HPDE6-E6E7 (cell line): ENCODE measurements at regions not wholly inside any gene's neighbourhood (a gene's known extent, or its start where the extent isn't known, plus 50 kb on each side); places are given as distances from the start of the nearest gene placed in this dataset.
A peak's percentile ranks its signal among the peaks of the same experiment; 100 is the strongest.

Experiments
- DNase-seq: peaks from one replicate; pipeline ENCODE4 v3.0.0; 2011; ENCODE audit warnings: missing footprints; ENCODE audit errors: extremely low spot score

DNA sequence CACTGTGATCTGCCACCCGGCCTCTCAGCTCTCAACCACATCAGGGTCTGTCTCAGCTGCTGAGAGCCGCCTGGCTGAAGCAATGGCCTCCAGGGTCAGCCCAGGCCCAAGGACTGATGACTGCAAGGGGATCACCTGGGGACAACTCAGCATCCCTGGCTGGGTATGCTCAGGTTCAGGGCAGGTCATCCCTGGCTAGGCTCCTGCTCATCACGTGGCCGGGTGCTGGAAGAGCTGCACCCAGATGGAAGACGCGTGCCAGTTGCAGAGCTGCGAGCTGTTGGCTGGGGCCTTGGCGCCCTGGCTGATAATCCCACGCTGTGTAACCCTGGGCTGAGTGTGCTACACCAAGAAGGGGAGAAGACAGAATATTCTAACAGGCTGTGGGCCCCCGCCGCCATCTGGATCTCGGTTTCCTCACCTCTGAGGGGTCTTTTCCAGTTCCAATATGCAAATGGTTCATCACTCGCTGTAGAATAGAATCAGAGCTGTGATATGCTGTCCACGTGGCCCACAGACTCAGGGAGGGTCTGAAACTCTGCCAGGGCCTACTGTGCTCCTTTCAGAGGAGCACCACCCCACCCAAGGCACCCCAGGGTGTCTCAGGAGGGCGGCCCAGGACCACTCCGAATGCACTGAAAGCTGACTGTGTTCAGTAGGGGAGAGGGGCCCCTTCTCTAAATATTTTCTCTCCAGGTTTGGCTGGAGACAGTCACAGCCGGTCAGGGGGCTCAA, 338.8 kb downstream of the BCOR start:
- no peak for DNase-seq

DNA sequence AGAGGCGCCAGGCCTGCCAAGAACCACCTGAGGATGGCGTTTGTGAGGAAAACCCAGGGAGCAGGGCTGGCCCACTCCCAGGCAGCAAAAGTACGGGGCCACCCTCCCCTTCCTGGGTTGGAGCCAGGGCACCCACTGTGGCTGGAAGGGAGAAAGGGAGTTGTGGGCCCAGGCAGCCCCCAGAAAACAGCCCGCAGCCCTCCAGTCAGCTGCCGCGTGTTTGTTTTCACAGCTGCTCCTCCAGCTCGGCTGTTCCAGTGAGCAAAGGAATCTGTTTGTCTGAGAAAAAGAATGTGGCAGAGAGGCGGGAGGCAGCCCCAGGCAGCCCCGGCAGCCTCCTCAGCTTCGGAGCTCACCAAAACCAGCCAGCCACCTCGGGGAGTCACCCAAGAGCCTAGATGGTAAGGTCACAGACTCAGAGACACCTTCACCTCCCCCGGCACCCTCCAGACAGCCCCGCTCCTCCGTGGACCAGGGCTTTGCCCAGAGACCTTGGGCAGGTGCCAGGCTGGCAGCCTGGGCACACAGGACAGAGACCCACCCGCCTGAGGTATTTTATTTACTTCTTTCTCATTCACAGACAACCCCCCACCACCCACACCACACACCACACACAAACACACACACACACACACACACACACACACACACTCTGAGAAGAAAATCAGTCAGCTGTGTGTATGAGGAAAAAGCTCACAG, 338.1 kb downstream of the BCOR start:
- DNase-seq: no peak

- DNase-seq: no peak
Measured at GRCh38 chrX:39760930-39761329, 336.8 kb downstream of the BCOR start.

DNA sequence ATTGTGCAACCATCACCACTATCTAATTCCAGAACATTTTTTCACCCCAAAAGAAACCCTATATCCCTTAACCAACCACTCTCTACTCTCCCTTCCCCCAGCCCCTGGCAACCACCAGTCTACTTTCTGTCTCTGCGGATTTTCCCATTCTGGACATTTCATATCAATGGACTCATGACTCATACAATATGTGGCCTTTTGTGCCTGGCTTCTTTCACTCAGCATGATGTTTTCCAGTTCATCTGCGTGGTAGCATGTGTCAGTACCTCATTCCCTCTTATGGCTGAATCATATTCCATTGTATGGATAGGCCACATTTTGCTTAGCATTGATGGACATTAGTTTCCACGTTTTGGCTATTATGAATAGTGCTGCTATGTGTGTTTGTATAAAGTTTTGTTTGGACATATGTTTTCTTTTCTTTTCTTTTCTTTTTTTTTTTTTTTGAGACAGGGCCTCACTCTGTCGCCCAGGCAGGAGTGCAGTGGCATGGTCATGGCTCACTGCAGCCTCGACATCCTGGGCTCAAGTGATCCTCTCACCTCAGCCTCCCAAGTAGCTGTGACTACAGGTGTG, 335.4 kb downstream of the BCOR start:
- DNase-seq: no peak

DNA sequence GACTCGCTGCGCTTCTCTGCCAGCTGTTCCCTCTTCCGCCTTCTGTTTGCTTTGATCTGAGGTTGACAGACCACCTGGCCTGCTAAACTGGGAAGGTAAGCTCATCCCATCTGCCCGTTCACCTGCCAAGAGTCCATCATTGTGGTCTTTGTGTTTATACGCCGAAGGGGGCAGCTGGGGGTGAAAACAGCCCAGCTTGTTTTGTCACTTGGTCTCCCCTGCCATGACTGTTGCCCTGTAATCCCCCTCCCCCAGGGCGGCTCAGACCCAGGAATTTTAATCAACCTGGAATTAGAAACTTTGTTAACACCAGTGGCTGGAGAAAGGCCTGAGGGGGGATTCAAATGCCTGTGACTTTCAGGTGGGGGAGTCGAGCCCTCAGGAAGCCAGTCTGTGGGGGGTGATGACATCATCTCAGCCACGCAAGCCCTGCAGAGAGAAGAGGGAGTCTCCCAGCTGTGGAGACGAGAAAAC, 333.3 kb downstream of the BCOR start:
- DNase-seq: no peak

DNA sequence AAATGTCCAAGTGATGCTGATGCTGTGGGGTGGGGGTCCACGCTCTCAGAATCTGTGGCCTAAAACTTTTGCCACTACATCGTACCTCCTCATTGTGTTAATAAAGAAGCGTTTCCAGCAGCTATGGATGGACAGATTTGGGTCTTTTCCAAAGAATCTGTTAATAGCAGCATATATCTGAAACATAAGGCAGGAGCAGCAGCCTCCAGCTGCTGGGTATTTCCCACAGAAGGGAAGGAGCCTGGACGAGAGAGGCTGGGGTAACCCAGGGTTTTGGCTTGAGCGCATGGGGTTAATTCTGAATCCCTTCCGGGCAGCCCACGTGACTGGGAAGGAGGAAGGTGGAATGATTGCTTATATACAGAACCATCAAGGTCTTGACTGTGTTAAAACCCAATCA, 332.4 kb downstream of the BCOR start:
- DNase-seq: no peak

DNA sequence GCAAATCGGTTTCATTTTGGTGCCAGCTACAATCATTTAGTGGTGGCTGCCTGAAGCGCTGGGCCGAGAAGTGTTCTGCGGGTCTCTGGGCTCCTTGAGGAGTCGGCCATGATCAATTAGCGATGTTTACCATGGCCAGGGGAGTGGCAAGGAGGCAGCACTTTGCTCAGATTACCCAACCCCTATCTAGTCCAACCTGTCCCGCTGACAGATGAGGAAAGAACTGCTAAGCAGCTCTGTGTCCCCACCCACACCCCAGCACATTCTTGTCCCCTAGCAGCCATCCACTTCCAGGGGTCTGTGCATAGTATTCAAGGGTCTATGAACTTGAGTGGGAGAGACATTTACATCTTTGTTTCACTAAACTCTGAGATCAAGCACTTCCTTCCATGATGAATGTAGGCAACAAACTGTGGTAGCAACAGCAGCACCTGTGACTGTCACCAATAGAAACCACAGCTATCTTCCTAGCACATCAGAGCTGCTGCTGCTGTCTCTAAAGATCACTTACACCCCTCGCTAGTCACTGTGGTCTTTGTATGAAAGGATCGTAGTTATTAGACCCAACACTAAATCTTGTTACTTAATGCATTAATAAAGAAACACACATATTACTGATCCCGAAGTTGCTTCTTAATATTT, 331.6 kb downstream of the BCOR start:
- no peak for DNase-seq

DNA sequence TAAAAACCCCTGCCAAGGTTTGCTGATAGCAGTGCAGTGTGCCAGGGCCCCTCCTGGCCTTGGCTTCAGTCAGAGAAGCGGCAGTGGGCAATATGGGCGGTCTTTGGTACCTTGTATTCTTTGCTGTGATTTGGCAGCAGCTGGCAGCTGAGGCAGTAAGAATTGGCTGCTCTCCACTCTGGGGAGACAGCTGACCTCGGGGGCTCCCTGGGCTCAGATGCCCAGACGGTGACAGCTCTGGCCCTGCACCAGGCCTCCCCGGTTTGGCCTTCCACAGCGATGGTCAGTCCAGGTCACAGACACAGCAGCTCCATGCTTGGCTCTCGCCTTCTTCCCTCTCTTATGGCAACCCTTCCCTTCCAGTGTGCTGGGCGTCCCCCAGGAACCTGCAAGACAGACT, 330.9 kb downstream of the BCOR start:
- DNase-seq: no peak

DNA sequence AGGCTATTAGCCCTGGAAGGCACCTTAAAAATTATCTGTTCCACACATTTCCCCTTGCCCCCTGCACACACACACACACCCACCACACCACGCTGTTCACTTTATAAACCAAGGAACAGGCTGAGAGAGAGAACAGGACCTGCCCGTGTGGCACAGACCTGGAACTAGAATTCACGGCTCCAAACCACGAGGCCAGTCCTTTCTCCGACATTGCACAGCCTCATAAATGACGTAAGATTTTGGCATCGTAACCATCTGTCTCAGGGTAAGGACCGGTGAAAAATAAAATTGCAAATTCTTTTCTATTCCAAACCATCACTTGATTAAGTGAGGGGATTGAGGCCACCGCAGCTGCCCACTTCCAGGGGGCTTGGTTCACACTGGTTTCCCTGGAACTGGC, 330.3 kb downstream of the BCOR start:
- DNase-seq: no peak

DNA sequence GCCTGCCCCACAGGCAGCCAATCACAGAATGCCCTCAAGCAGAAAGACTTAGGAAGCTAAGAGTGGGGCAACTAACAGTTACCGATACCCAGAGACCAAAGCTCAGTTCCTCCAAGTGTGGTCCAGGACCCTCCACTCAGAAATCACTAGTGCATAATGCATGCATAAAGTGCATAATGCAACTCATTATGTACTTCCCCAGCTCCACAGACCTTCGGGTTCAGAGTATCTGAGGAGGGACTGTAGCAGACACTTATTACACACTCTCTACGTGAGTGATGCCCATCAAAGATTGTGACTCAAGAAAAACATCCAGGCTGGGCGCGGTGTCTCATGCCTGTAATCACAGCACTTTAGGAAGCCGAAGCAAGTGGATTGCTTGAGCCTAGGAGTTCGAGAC, 328.0 kb downstream of the BCOR start:
- DNase-seq: no peak

DNA sequence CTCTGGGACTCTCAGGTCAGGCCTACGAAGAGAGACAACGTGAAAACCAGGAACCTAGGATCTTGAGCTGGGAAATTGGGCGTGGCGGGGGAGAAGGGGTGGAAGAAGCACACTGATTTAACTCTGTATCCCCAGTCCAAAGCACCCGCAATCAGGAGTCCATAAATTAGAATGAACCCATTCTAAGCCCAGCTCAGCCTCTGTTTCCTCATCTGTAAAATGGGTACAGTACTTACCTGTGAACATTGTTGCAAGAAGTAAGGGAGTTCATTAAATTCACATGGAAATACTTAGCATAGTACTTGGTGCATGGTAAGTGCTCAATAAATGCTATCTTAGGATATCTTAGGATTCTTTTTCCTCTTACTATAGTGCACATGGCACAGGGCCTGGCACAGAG, 326.7 kb downstream of the BCOR start:
- no peak for DNase-seq

DNA sequence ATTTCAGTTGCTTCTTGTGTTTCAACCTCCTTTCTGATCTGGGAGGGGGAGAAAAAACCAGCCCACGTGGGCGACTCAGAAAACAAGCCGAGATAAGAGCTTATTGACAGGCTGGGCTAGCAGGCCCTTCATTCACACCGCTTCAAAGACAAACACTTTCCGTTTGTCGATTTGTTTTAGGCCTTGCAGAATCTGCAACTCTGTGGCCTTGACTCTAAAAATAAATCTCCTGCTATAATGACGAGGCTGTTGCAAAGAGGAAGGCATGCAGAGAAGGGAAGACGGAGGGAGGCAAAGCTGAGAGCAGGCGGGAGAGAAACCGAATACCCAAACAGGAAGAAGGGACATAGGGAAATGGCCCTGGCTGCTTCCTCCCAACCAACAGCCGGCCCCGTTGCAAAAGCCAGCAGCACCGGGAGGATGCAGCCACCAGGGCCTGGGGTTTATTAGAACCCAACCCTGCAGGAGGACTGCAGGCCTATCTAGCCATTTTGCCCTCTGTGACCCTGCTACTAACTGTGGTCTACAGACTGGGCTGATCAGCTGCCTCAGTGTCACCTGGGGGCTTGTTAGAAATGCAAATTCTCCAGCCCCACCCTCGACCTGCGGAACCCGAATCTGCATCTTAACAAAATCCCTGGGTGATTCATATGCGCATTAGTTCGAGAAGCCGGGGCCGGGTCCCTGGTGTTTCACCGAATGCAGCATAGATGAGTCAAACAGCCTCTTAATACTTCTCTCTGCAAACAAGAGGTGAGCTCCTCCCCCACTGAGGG, 325.5 kb downstream of the BCOR start:
- peak; percentile 40 for DNase-seq

- no peak for DNase-seq
Measured at GRCh38 chrX:39773150-39773549, 324.6 kb downstream of the BCOR start.

DNA sequence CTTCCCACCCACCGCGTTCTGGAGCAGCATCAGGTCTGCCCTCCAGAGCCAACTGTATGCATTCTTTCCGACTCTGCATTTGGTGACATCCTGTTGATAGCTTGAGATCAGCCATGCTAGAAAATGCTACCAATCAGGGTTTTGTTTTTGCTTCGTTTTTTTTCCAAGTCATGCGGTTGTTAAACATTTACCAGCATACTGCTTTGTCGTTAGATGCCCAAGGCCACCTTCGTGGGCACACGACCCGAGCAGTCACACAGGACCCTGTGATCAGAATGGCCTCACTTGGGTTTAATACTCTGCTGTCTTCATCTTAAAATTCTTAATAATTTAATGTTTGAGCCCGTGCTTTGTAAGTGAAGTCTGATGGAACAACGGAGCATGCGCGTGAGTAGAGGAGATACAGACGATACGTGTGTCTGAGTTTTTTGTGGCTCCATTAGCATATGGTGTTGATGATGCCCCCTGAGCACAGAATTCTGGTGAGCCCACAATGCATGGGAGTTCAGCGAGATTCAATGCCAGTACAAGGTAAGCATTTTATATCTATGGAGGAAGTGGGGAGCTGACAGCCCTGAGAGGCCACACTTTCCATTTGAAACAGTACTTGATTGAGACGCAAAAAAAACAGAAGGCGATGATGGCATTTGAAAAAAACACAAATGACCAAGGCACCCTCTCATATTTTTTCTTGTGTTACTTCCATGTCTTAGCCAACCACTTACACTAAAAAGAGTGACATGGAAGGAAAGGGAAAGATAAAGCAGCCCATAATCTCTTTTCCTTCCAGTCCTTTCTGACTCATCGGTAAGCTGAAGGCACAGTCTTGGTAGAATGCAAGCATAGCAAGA, 323.6 kb downstream of the BCOR start:
- DNase-seq: no peak

DNA sequence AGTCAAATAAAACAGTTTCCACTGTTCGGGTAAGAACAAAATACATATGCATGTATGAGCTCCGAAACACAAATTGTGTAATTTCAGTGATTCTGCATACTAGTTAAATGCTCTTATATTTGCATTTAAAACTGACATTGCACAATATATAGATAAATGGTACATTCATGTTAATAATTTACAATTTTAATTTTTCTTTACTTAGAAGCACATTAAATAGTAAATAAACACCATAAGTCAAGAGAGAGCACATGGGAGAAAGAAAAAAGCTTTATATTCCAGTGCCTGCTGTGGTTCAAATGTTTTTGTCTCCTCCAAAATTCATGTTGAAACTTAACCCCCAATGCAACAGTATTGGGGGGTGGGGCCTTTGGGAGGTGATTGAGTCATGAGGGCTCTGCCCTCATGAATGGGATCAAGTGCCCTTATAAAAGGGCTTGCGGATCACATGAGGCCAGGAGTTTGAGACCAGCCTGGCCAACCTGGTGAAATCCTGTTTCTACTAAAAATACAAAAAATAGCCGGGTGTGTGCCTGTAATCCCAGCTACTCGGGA, 322.9 kb downstream of the BCOR start:
- no peak for DNase-seq

GRCh38 chrX:39777623-39778025, 320.1 kb downstream of the BCOR start:
- no peak for DNase-seq

GRCh38 chrX:39779952-39780783, 317.6 kb downstream of the BCOR start:
- DNase-seq: no peak

DNA sequence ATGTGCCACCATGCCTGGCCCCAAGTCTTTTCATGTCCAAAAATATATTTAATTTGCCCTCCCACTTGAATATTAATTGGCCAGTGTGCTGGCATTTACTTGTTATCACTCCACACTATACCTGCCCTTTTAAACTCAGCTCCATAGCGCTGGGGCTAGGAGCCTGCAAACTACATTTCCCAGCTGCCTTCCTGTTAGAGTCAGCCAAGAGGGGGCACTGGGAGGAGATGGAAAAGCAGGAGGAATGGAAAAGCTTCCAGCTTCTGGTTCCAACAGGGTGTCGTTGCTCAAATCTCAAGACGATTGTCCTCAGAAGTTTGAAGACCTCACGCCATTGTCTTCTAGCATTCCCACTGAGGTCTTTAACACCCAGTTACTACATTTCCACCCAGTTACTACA, 315.5 kb downstream of the BCOR start:
- DNase-seq: no peak

DNA sequence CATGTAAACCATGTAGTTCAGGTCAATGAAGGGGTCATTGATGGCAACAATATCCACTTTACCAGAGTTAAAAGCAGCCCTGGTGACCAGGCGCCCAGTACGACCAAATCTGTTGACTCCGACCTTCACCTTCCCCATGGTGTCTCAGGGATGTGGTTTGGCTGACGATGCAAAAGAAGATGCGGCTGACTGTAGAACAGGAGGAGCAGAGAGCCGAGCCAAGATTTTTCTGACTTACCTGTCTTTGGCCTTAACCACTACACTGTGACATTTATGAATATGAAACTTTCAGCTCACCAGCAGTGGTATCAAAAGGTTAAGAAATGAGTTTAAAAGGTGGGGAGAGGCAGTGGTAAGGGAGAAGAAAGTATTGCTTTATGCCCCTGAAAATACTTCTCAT, 309.8 kb downstream of the BCOR start:
- no peak for DNase-seq

- no peak for DNase-seq
Measured at GRCh38 chrX:39788521-39788920, 309.2 kb downstream of the BCOR start.
